Posterior vena cava (tissue), 2 donors: ENCODE measurements at regions not wholly inside any gene's neighbourhood (a gene's known extent, or its start where the extent isn't known, plus 50 kb on each side); places are given as distances from the start of the nearest gene placed in this dataset.
"Not testable (repeated sequence)": the region's sequence is repeated elsewhere in the genome, so short reads cannot be mapped to it uniquely, and the experiment has no call there.

ENCODE experiments used
- DNase-seq: peaks from one replicate; pipeline ENCODE4 v3.0.0-alpha.2; 2020; ENCODE audit warnings: low spot score
- intact Hi-C, 2 donors: fragments of 100-400 bp; cut with DNase I; formaldehyde crosslinking; loops; one replicate each; pipeline versions ENCODE4 v1.14.1 to v1.14.2; 2022 to 2023
- donor health status: DM: yes; HTN: yes; CAD: no.
- donor health status: DM: yes; HTN: yes; CAD: no.

- intact Hi-C loops = no loop called here
- no peak for DNase-seq
Observed at GRCh38 chr13:48874165-48874564, 101.5 kb upstream of the FNDC3A start.

- intact Hi-C loops = no loop called here
- DNase-seq = no peak
Observed at GRCh38 chr13:48875047-48875446, 100.7 kb upstream of the FNDC3A start.

GRCh38 chr13:48876289-48876688 is 99.4 kb upstream of the FNDC3A start:
- DNase-seq = no peak
- intact Hi-C loops = no loop called here

GRCh38 chr13:48879432-48879831 is 96.3 kb upstream of the FNDC3A start:
- DNase-seq = no peak
- intact Hi-C loops = no loop called here

GRCh38 chr13:48879854-48880253 is 95.9 kb upstream of the FNDC3A start:
- intact Hi-C loops = no loop called here
- no peak for DNase-seq

GRCh38 chr13:48883786-48884185 is 91.9 kb upstream of the FNDC3A start:
- intact Hi-C loops, DNase-seq: not testable (repeated sequence)

- DNase-seq = no peak
- intact Hi-C loops = no loop called here
Observed at GRCh38 chr13:48885027-48885395, 90.7 kb upstream of the FNDC3A start.

- no peak for DNase-seq
- intact Hi-C loops = no loop called here
Observed at GRCh38 chr13:48888613-48889012, 87.1 kb upstream of the FNDC3A start.

- no peak for DNase-seq
- intact Hi-C loops = no loop called here
Observed at GRCh38 chr13:48890391-48890790, 85.3 kb upstream of the FNDC3A start.

- intact Hi-C loops = no loop called here
- DNase-seq = no peak
Observed at GRCh38 chr13:48891586-48891985, 84.1 kb upstream of the FNDC3A start.

GRCh38 chr13:48892053-48892687 is 83.5 kb upstream of the FNDC3A start:
- DNase-seq = no peak
- intact Hi-C loops = no loop called here

- intact Hi-C loops = no loop called here
- no peak for DNase-seq
Observed at GRCh38 chr13:48892688-48893075, 83.0 kb upstream of the FNDC3A start.

GRCh38 chr13:48896312-48896711 is 79.4 kb upstream of the FNDC3A start:
- no peak for DNase-seq
- intact Hi-C loops = no loop called here

GRCh38 chr13:48901781-48902180 is 73.9 kb upstream of the FNDC3A start:
- no peak for DNase-seq
- intact Hi-C loops = no loop called here

GRCh38 chr13:48902368-48902767 is 73.3 kb upstream of the FNDC3A start:
- no peak for DNase-seq
- intact Hi-C loops = no loop called here

GRCh38 chr13:48904668-48905290 is 70.9 kb upstream of the FNDC3A start:
- intact Hi-C loops = no loop called here
- no peak for DNase-seq

- intact Hi-C loops = no loop called here
- no peak for DNase-seq
Observed at GRCh38 chr13:48906200-48906599, 69.5 kb upstream of the FNDC3A start.

- intact Hi-C loops = no loop called here
- no peak for DNase-seq
Observed at GRCh38 chr13:48908381-48909055, 67.2 kb upstream of the FNDC3A start.

- no peak for DNase-seq
- intact Hi-C loops = no loop called here
Observed at GRCh38 chr13:48909056-48909389, 66.7 kb upstream of the FNDC3A start.

GRCh38 chr13:48910686-48911085 is 65.0 kb upstream of the FNDC3A start:
- no peak for DNase-seq
- intact Hi-C loops = no loop called here

- no peak for DNase-seq
- intact Hi-C loops = no loop called here
Observed at GRCh38 chr13:48919751-48920150, 56.0 kb upstream of the FNDC3A start.
